ENCODE measurements at regions not wholly inside any gene's neighbourhood (a gene's known extent, or its start where the extent isn't known, plus 50 kb on each side); places are given as distances from the start of the nearest gene placed in this dataset.

DNA sequence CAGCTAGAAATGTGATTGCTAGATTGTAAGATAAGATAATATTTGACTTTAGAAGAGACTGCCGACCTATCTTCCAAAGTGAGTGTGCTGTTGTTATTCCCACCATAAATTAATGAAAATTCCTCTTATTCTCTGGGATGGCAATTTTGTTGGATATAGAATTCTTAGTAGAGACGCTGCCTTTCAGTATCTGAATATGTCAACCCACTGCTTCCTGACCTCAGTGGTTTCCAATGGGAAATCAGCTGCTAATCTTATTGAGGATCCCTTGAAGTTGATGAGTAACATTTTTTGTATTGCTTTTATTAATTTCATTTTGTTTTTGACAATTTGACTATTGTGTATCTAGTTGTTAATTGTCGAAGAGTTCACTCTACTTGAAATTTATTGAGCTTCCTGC, 313.0 kb downstream of the BMP2 start:
- DNase-seq (ENCODE audit: low read depth): no peak

DNA sequence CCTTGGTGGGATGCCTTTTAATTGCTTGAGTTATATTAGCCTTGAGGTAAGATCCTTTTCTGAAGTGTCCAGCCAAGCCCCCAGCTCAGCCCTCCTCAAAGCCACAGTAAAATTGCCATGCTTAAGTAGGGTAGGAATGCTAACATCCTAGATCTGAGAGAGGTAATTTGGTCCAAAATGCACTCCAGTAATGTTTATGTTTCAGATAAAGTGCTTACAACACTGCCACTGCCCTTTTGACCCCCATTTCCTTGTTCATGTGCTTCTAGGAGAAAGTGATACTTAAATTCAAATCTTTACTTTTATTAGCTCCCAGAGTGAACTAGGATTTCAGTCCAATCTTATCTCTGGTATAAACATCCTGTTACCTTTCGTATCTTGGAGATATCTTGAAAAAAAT, 318.0 kb downstream of the BMP2 start:
- DNase-seq (ENCODE audit: low read depth): no peak

DNA sequence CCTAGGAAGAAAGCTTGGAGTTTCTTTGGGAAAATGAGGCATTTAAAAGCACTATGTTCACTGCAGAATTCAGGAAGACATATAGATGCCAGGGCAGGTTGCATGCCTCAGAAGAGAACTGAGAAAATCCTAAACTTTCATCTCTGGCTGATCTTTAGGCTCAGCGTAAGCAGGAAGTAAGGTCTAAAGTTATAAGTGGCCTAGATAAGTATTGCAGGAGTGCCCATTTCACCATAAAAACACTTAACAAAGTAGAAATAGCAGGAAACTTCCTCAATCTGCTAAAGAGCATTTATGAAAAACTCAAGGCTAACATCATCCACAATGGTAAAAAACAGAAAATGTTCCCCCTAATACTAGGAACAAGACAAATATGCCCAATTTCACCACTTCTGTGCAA, 320.3 kb downstream of the BMP2 start:
- DNase-seq (ENCODE audit: low read depth): no peak

DNA sequence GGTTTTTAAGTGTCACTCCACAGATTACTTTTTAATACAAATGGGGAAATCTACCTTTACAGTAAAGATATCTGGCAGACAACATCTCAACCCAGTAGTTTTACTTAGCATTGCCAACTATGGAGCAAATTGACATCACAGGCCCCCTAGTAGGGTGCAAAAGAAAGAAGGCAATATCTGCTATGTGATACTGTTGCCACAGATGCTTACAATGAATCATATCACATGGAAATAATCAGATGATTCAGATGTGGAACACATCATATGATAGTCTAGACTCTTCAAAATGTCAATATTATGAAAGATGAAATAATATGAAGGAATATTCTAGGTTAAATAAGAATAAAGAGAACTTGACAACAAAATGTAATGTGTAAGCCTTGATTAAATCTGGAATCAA, 322.5 kb downstream of the BMP2 start:
- DNase-seq (ENCODE audit: low read depth): no peak

DNA sequence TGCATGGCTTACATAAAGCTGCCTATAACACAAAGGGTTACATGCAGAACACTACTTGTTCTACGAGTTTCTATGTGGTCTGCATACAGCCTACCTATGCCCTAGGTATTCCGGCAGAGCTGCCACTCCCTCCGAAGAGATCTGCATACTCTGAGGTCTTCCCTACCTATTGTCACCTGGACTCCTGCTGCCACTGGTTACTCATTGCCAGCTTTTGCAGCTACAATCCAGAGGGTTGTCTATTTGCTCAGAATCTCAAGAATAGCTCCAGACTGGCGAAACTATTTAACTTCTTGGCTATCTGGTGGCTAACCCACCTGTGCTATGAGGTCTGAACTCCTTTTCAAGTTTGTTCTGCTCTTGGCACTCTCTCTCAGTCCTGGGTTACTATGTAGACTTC, 323.3 kb downstream of the BMP2 start:
- no peak for DNase-seq (ENCODE audit: low read depth)

DNA sequence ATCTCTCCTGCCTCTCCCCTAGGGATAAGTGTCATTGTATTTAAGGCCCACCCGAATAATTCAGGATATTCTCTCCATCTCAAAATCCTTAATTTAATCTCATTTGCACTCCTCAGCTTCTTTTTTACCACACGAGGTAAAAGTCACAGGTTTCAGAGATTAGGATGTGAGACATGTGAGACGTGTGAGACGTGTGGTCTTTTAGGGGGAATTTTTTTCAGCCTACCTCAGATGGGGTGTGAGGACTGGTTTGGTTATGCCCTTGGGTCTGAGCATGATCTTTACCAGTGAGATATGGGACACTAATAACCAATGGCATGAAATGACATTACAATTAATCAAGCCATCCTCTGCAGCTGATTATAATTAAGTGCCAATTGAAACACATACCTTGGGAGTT, 324.2 kb downstream of the BMP2 start:
- no peak for DNase-seq (ENCODE audit: low read depth)

DNA sequence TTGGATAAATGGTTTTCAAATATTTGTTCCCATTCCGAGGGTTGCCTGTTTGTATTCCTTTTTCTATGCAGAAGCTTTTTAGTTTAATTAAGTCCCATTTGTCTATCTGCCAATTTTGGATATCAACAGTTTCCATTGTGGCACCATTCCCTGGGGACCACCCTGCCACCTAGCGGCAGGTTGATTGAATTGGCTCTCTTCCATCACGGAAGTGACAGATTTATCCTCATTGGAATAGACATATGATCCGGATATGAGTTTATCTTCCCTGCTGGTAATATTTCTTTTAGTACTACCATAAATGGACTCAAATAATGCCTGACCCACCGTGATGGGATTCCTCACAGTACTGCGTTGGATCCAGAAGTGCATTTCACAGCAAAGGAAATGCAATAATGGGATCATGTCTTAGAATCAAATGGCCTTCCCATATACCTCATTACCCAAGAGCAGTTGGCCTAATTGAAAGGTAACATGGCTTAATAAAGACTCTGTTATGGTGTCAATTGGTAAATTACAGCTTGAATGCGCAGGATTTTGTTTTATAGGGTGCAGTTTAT, 327.0 kb downstream of the BMP2 start:
- no peak for DNase-seq (ENCODE audit: low read depth)

DNA sequence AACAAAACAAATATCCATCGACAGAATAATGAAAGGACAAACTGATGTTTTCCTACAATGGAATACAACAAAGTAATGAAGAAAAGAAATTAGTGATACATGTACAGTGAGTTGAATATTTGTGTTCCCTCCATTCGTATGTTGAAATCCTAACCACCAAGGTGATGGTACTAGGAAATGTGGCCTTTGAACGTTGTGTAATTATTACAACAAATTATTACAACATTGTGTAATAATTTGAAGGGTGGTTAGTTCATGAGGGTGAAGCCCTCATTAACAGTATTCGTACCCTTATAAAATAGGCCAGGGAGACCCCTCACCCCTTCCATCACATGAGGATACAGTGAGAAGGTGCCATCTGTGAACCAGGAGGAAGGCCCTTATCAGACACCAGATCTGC, 339.4 kb downstream of the BMP2 start:
- no peak for DNase-seq (ENCODE audit: low read depth)

DNA sequence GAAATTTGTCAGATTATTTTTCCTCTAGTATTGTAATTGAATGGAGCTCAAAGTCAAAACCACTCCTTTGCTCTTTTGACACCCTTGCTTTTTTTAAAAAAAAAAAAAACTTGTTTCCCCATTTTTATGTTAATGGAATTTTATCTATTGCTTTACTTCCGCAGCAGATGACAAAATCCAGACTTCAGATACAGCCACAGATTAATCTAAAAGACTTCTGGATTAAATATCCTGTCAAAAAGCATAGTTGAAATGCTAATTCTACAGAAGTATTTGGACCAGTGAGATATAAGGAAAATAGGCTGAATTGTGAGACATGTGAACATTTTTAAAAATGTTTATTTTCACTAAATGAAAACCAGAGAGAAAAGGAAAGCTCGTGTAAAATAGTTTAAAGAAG, 341.4 kb downstream of the BMP2 start:
- DNase-seq (ENCODE audit: low read depth): no peak

DNA sequence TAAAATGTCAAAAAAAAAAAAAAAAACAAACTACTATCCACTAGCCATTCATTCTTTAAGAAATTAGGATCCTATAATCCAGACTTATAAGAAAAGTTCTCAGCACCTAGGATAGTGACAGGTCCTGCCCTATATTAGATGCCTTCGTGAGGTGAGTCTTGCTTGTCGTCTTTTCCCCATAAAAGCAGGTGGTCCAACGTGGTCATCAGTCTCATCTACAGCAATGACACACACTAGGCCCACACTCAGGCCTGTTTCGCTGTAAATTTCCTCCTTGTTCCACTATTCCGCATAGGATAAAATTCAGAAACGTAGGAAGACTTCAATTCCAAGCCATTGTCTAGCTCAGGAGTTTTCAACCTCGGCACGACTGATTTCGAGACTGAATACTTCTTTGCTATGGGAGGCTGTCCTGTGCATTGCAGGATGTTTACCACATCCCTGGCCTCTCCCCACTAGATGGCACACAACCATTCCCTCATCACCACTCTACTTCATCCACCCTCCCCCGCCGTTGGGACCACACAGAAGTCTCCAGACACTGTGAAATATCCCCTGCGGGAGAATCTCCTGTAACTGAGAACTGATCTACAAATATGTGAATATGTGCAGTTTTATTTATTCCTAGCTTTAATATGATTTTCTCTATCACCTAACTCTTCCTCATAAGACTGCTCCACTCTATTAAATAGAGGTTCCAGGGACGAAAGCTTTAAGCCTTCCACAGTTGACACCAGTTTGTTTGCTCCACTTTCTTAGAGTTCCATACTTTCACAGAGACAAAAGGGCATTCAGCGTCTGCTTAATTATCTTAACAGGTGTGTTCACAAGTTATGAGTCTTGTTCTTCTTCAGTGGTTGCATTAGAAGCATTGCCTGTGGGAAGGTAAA, 346.3 kb downstream of the BMP2 start:
- no peak for DNase-seq (ENCODE audit: low read depth)

DNA sequence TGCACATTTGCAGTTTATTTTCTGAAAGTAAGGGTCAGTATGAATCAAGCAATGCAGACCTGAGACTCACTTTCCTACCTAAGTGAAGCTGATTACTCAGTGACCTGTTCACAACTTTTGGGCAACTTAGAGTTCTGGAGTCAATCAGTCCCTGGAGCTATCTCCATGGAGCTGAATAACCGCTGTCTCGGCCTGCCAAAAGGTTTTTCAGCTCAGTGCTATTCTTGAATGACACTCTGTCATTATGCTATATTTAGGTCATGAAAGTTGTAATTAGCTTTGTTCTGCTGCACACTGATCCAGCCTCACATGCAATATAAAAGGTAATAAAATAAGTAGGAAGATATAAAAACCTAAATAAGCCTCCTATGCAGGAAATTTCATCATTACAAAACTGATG, 356.0 kb downstream of the BMP2 start:
- no peak for DNase-seq (ENCODE audit: low read depth)

DNA sequence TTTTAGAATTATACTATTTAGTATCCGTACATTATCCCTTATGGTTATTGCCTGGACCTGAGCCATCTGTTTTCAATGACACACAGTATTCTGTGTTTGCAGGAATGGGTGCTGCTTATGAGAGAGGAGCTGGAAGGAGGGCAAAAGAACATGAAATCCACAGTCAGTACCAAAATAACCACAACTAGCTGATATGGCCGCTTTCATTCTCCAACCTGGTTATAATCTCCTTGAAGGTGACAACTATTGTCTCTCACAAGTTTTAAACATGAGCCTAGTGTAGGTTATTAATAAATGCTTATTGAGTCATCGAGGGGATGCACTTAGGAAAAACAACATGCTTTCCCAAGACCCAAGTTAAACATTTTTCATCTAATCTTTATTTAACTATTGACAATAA, 356.6 kb downstream of the BMP2 start:
- no peak for DNase-seq (ENCODE audit: low read depth)

DNA sequence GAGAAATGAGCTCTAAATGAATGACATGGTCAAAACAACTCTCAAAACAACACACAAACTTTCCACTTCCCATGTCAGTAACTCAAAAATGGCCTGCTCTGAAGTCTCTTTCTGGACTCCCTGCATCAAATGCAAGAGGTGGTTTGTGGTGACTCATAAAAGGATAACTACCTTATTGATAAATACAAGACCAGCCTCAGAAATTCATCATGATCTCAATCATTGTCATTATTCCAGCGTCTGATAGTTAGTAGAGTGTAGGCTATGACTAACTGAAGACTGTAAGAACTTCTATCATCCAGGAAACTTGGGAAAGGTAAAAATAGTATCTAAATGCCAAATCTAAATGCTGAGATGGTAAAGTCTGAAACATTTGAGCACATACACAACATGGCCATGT, 369.4 kb downstream of the BMP2 start:
- no peak for DNase-seq (ENCODE audit: low read depth)

DNA sequence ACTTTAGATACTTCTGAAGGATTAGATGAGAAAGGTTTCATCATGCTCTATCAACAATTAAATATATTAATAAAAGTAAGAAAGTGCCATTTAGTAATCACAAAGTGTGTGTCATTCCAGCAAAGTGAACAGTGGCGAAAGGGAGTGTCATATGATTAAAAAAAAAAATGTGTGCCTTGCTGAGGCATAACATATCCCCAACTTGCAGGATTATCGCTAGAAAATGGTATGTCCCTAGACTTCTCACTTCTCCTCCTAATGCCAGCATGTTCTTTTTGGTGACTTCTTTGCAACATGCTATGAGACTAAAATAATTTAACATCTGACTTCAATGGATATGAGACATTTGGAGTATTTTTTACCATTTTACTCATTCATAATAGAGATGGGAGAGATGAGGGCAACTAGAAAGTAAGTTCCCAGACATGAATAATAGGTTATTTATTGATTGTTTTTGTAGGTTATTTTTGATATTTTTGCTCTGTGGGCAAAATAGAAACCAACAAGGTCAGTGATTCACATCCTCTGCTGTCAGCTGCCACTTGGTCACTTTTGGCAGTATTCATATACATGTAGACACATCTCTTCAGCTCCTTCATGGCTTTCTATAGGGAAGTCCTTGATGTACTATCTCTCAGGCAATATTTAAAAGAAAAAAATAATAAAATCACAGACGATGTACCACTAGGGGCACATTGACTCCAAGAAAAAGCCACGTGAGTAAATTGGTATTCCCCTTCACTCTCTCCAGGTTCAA, 370.1 kb downstream of the BMP2 start:
- no peak for DNase-seq (ENCODE audit: low read depth)

DNA sequence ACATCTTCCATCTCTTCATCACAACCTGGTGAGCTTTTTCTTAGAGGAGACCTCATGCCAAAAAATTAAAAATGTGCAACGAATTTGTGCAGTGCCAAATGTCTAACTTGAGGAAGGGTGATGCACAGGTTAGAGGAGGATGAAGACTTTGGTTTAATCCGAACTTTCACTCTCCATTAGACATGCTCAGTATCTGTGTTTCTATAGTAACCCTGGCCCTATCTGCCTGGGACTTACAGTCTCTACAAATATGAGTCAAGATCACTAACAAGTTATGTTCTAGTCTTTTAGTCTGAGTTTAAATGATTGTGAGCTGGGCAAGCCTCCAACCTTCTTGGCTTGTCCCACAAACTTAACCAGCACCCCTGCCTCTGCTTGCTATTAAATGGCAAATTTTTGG, 377.0 kb downstream of the BMP2 start:
- DNase-seq (ENCODE audit: low read depth): no peak

DNA sequence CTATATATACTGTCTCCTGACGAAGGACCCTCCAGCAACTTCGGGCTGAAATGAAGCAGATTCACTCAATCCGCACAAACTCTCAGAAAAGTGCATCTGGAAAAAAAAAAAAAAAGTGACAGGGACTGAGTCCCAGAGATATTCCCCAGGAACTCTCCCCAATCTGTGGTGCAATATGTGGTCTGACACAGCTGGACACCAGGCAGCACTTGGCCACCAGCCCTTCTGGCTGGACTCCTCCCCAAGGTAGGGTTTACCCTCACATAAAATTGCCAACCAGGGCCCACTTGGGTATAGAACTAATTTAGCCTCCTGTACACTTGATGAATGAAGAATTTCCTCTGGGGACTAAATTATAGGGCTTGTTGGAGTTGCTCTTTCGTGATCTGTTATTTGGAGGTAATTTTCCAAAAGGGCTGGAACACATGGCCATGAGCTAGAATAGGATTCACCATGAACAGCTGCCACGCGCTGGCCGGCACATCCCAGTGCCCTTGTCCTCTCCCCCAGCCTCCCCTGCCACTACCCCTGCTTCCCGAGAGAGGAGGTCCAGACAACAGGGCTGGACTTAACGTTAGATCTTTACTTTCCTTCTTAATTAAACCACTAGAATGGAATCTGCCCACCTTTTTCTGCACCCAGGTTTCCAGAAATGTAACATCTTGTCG, 379.2 kb downstream of the BMP2 start:
- no peak for DNase-seq (ENCODE audit: low read depth)

DNA sequence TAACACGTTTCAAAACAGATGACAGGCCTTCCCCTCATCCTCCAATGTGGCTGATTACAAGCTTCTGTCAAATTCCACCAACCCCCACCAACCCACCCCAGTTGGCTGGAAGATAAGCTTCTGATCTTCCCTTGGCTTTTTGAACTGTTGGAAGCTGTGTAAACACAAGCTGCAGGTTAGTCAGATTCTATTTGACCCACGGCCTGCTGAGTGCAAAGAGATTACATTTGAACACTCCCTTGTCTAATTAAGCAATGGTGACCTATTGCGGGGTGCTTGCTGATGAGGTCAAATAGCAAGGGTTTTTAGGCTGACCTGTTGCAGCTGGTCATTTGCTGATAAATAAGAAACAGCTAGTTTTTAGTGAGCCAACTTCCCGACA, 379.7 kb downstream of the BMP2 start:
- no peak for DNase-seq (ENCODE audit: low read depth)

DNA sequence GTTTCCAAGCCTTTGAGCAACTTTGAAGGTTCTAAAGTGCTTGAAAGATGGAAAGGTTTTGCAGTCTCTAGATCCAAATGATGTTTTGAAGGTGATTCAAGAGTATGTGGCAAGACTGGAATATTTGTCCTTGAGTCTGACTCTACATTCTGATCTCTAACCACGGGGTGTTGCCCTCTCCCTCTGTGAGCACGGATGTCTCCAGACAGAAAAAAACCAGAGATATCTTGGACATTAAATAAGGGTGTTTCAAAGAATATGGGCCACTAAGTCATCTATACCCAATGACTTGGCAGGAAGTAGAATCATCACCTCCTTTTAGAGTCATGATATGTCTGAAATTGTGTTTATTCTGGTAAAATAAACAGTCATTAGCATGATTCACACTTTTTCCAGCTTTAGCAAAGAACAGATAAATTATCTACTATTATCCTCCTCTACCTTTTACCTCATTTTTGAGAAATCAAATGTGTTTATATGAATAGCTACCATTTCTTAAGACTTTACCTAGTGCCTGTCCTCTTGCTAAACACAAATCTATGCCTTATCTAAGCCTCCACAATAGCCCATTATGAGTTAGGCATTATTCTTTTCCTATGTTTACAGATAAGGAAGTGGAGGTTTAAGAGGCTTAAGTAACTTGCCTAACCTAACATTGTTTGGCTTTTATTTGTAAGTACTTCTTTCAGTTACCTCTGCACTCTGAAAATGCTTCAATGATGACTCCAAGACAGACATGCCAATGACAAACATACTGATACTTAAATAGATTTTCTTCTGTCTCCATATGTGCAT, 384.4 kb downstream of the BMP2 start:
- no peak for DNase-seq (ENCODE audit: low read depth)

DNA sequence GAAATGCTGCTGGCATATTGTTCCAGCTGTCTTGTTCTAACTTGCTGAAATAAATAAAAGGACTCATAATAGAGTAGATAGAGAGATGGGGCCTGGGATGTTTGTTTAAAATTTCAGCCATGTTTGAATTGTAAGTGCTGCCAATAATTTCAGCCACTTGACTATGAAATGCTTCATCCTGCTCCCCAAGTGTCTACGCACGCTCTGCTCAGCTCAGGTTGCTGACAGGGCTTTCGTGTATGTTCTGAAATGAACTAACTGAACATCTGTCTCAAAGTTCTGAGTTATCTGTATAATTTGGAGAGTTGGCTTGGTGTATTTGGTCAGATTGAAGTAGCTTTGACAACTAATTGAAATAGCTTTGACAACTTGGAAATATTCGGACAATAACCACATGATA, 387.8 kb downstream of the BMP2 start:
- DNase-seq (ENCODE audit: low read depth): no peak

DNA sequence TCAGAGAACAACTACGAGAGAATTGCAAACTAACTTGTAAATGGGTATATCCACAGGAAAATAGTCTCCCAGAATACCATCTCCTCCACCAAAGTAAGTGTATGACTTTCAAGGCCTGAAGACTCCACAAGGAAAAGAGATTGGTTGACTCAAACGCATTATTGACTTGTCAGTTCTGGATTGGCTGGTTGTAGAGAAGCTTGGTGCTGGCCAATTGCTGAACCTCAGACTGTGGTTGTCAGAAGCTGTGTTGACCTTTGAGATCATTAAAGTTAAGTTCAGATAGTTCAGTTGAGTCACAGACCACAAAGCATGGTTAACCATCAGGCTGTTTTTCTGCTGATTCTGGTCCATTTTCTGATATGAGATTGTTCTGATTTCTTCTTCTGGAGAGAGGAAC, 388.3 kb downstream of the BMP2 start:
- DNase-seq (ENCODE audit: low read depth): no peak

DNA sequence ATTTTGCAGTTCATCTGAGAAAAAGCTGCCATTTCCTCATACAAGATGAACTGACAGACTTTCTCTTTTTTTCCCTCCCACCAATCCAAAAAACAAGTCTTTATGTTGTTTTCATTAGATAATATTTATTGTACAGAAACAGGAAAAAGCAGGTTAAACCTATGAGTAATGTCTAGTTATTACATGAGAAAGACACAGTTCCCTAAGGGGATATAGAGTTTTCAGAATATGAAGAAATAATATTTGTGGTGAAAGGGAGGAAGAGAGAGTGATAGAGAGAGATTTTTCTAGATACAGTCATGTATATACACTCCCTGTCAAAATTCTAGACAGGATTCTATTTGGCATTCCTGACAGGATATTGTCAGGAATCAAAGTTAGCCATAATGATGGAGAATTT, 392.4 kb downstream of the BMP2 start:
- DNase-seq (ENCODE audit: low read depth): no peak

DNA sequence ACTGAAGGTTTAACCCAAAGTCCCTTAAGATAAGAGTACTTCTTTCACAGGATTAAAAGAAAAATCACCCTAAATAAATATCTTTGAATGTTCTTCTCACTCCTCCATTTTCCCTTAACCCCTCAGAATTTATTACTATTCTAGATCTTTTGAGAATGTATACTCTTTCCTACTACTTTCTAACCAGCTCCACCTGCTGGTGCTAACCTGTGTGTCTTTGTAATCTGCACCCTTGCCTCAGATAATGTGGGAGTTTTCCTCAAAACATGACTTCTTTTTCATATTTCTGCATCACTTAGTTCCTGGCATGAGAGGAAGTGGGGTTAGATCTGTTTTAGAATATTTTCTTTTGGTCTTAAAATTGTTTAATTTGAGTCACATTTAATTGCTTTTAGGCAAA, 394.2 kb downstream of the BMP2 start:
- DNase-seq (ENCODE audit: low read depth): no peak
